ENCODE measurements at regions not wholly inside any gene's neighbourhood (a gene's known extent, or its start where the extent isn't known, plus 50 kb on each side); places are given as distances from the start of the nearest gene placed in this dataset.
A peak's percentile ranks its signal among the peaks of the same experiment; 100 is the strongest.

DNA sequence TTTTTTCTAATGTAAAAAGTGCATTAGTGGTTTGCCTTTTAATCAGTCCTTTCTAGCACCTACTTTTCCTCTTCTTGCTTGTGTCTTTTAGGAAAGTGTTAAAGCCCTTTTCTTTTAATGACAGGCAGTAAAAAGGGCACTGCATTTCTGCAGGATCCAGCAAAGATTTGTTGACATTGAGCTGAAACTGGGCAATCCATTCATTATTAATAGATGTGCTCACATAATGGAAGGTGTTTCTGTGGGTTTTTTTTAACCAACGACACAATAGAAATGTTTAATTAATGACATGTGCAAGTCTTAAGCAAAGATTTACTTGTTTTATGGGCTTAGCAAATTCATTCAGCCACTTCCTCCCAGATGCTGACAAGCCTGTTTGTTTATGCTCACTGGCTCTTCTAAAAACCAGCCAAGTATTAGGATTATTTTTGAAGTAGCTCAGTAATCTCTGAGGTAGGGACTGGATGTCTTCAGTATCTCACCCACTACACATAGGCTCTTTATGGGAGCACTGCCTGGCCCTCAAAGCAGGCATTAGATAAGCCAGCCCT lies 1201.1 kb downstream of the SORCS1 start:
- TF ChIP-seq, protein P1, sequence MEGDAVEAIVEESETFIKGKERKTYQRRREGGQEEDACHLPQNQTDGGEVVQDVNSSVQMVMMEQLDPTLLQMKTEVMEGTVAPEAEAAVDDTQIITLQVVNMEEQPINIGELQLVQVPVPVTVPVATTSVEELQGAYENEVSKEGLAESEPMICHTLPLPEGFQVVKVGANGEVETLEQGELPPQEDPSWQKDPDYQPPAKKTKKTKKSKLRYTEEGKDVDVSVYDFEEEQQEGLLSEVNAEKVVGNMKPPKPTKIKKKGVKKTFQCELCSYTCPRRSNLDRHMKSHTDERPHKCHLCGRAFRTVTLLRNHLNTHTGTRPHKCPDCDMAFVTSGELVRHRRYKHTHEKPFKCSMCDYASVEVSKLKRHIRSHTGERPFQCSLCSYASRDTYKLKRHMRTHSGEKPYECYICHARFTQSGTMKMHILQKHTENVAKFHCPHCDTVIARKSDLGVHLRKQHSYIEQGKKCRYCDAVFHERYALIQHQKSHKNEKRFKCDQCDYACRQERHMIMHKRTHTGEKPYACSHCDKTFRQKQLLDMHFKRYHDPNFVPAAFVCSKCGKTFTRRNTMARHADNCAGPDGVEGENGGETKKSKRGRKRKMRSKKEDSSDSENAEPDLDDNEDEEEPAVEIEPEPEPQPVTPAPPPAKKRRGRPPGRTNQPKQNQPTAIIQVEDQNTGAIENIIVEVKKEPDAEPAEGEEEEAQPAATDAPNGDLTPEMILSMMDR (IDR thresholded peaks at IDR 0.05; ENCODE audit: extremely low read depth, insufficient read depth, missing control alignments) = no peak
- no peak for DNase-seq (ENCODE audit: low spot score)
- in situ Hi-C loops (cut with MboI; ENCODE audit: low pct_unique_long_range_greater_than_20kb, low sequenced_read_pairs, unreplicated experiment) = loop anchor here (25.0 kb wide), 1 partner anchor 224 kb away; no protein-coding TSS in a partner anchor

DNA sequence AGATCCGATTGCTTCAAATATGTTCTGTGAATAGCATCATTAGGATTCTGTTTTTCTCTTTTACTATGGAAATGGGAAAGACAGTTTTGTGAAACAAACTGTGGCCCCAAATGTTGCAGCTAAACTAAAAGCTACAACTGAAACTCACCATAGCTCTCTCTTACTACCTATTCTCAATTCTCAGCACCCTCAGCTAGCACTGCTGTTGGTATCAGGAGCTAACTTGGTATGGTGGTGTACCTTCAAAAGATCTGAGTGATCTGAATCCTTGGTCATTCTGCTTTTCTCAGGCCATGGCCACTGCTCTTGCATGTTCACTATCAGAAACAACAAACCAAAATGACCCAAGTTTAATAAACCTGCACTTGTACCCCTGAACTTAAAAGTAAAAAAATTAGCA lies 1208.0 kb downstream of the SORCS1 start:
- in situ Hi-C loops (cut with MboI; ENCODE audit: low pct_unique_long_range_greater_than_20kb, low sequenced_read_pairs, unreplicated experiment) = loop anchor here (25.0 kb wide), 1 partner anchor 231 kb away; no protein-coding TSS in a partner anchor
- TF ChIP-seq, protein P1 (IDR thresholded peaks at IDR 0.05; ENCODE audit: extremely low read depth, insufficient read depth, missing control alignments) = no peak

DNA sequence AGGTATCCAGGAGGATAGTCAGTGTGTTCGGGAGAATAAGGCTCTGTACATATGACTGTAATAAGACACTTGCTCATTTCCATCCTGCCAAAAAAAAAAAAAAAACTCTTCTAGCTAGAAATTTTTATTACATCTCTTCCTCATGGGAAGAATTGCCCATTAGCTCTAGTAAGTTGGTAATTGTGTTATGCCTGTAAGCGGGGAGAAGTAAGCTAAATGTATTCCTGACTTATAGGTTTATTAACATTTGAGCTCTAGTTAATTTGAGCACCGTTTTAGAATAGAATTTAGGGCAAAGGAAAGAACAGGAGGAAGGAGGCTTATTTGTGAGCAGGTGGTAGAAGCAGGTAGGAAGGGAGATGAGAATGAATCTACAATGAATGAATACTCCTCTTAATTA lies 1210.6 kb downstream of the SORCS1 start:
- TF ChIP-seq, protein P1 (IDR thresholded peaks at IDR 0.05; ENCODE audit: extremely low read depth, insufficient read depth, missing control alignments) = no peak
- no peak for DNase-seq (ENCODE audit: low spot score)
- in situ Hi-C loops (cut with MboI; ENCODE audit: low pct_unique_long_range_greater_than_20kb, low sequenced_read_pairs, unreplicated experiment) = loop anchor here (25.0 kb wide), 1 partner anchor 233 kb away; no protein-coding TSS in a partner anchor

More for the DNA sequence above, 1208.0 kb downstream of the SORCS1 start:
- DNase-seq (ENCODE audit: low spot score) = no peak

DNA sequence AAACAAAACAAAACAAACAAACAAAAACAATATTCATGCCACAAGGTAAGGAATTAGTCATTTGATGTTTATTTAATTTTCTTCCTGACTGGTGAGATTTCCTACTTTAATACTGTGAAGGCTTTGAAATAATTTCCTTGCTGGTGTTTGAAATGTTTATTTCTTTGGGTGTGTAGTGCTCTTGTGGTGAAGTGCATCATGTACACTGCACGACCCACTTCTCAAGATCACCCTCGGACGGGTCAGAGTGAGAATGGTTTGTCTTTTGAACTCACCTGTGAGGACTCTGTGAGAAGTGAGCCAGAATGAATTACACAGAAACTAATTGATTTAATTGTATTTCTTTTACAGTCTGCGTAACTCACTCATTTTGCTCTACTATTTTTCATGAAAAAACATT lies 1211.5 kb downstream of the SORCS1 start:
- no peak for DNase-seq (ENCODE audit: low spot score)
- TF ChIP-seq, protein P1 (IDR thresholded peaks at IDR 0.05; ENCODE audit: extremely low read depth, insufficient read depth, missing control alignments) = no peak
- in situ Hi-C loops (cut with MboI; ENCODE audit: low pct_unique_long_range_greater_than_20kb, low sequenced_read_pairs, unreplicated experiment) = loop anchor here (25.0 kb wide), 1 partner anchor 234 kb away; no protein-coding TSS in a partner anchor

DNA sequence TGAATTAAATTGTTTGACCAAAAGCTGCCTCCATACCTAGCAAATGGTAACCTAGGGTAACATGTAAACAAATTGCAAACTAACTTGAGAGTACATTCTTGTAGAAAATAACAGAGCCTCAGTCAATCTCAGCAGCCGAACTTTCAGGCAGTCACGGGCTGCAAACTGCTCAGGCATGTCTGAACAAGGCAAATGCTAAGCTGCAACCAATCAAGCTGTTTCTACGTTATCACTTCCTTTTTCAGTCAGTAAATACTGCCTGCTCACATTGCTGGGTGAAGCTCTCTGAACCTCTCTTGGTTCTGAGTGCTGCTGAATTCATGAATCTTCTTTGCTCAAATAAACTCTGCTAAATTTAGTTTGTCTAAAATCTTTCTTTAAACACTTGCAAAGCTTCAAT lies 1212.4 kb downstream of the SORCS1 start:
- peak; percentile 25 for DNase-seq (ENCODE audit: low spot score)
- in situ Hi-C loops (cut with MboI; ENCODE audit: low pct_unique_long_range_greater_than_20kb, low sequenced_read_pairs, unreplicated experiment) = loop anchor here (25.0 kb wide), 1 partner anchor 235 kb away; no protein-coding TSS in a partner anchor

DNA sequence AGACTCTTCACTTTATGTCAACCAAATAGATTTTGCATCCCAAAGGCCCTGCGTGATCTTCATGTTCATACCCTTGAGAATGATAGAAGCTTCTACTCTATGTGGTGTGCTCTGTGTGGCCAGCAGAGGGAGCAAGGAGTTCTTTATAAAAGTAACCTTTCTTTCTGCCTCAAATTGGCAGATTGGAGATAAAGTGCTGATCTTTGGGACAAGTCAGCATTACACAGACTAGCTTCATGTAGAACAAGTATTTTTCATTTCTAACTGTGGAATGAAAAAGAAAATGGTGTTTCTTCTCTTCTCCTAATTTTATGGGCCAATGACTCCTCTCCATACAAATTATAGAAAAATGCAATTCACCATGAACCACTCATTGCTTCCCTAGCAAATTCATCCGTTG lies 1214.1 kb downstream of the SORCS1 start:
- TF ChIP-seq, protein P1 (IDR thresholded peaks at IDR 0.05; ENCODE audit: extremely low read depth, insufficient read depth, missing control alignments) = peak; percentile 79
- in situ Hi-C loops (cut with MboI; ENCODE audit: low pct_unique_long_range_greater_than_20kb, low sequenced_read_pairs, unreplicated experiment) = loop anchor here (25.0 kb wide), 1 partner anchor 237 kb away; no protein-coding TSS in a partner anchor
- peak; percentile 39 for DNase-seq (ENCODE audit: low spot score)

More for the DNA sequence above, 1212.4 kb downstream of the SORCS1 start:
- TF ChIP-seq, protein P1 (IDR thresholded peaks at IDR 0.05; ENCODE audit: extremely low read depth, insufficient read depth, missing control alignments) = no peak

All from GM13977 (cell line).